Kidney (tissue), 13 donors: ENCODE measurements at regions not wholly inside any gene's neighbourhood (a gene's known extent, or its start where the extent isn't known, plus 50 kb on each side); places are given as distances from the start of the nearest gene placed in this dataset.

Experiments
- DNase-seq, 5 donors: peaks; one replicate each; pipeline ENCODE4 v3.0.0-alpha.2; 2013 to 2020
- FAIRE-seq: peaks from 2 replicates; lab custom pipeline; 2012; peaks lifted over from hg19 to GRCh38; lab: Jason Lieb, UNC
- H3K27ac ChIP-seq, 2 donors: one replicate each; pipeline ENCODE4 v1.7.0; 2013; ENCODE audit warnings: low read depth in 2 of 2, low read length in 2 of 2, inconsistent platforms in 1 of 2
- H3K27me3 ChIP-seq: one replicate; pipeline ENCODE4 v1.7.1; 2013; ENCODE audit warnings: low read length, inconsistent platforms; ENCODE audit not compliant: control insufficient read depth, insufficient read depth
- H3K36me3 ChIP-seq, 3 donors: one replicate each; pipeline versions ENCODE4 v1.7.0 to v1.7.1; 2013; ENCODE audit warnings: low read length in 3 of 3, control low read depth in 1 of 3, inconsistent platforms in 1 of 3; ENCODE audit not compliant: insufficient read depth in 3 of 3, control insufficient read depth in 2 of 3
- H3K4me1 ChIP-seq, 3 donors: one replicate each; pipeline versions ENCODE4 v1.7.0 to v1.7.1; 2013; ENCODE audit warnings: low read length in 3 of 3, inconsistent platforms in 1 of 3, low read depth in 1 of 3; ENCODE audit not compliant: control insufficient read depth in 2 of 3, insufficient read depth in 2 of 3
- H3K4me3 ChIP-seq, 3 donors: one replicate each; pipeline versions ENCODE4 v1.7.0 to v1.8.1; 2013; ENCODE audit warnings: low read length in 3 of 3, control low read depth in 1 of 3, inconsistent platforms in 1 of 3
- H3K9ac ChIP-seq, 3 donors: one replicate each; pipeline versions ENCODE4 v1.7.0 to v1.7.1; 2013; ENCODE audit warnings: low read length in 3 of 3, control low read depth in 1 of 3, inconsistent platforms in 1 of 3
- H3K9me3 ChIP-seq, 3 donors: one replicate each; pipeline versions ENCODE4 v1.7.0 to v1.7.1; 2013; ENCODE audit warnings: low read length in 3 of 3, control low read depth in 1 of 3, inconsistent platforms in 1 of 3; ENCODE audit not compliant: control insufficient read depth in 2 of 3, insufficient read depth in 1 of 3
- intact Hi-C: fragments of 100-400 bp; cut with DNase I; formaldehyde crosslinking; loops from one replicate; pipeline ENCODE4 v1.11.1; 2022
- TF ChIP-seq, protein P1 (sequence below): IDR thresholded peaks from 3 replicates; pipeline ENCODE4 v1.5.1; 2012; ENCODE audit warnings: mild to moderate bottlenecking, moderate library complexity, borderline replicate concordance; ENCODE audit not compliant: insufficient read depth; ENCODE audit errors: extremely low read depth
- donor health status: control.
- donor health status: control.
- donor health status: control.
- donor health status: control.
- donor health status: control.
- donor health status: DM: yes; HTN: yes; CAD: no.
- donor health status: Normal renal cell carcinoma (clear cell type).

DNA sequence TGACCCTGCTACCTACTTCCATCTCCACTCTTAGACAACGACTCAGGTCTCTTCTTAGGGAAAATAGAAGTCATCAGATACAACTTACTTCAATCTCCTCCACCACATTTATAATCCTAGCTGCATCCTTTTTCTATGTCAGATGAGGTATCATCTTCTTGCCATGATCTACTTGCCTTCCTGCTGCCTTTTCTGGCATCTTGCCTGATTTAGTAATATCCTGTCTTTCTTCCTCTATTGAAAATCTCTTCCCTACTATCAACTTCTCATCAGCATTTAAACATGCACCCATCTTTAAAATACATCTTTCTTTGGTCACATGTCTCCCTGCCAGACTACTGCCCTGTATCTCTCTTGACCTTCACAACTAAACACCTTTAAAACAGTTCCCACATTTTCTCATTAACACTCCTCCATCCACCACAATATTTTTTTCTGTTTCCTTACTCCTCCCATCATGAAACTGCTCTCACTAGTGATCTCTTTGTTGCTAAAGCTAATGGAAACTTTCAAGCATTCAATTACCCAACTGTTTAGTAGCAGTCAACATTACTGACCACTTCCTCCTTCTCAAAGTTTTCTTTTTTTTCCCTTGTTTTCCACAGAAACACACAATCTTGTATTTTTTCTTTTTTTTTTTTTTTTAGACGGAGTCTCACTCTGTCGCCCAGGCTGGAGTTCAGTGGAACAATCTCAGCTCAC lies 100.8 kb upstream of the CXorf66 start:
- Histone ChIP-seq H3K9ac (no peak overlapping the region), H3K27ac (no peak overlapping the region), H3K9me3 (no peaks in the 10 kb centered on the region), H3K4me1 (no peaks in the 10 kb centered on the region), H3K27me3 (no peaks in the 10 kb centered on the region), H3K36me3 (no peaks in the 10 kb centered on the region), H3K4me3 (no peak overlapping the region)
- no peak for FAIRE-seq
- DNase-seq, result no peak
- intact Hi-C loops, result no loop called here
- TF ChIP-seq, protein P1, sequence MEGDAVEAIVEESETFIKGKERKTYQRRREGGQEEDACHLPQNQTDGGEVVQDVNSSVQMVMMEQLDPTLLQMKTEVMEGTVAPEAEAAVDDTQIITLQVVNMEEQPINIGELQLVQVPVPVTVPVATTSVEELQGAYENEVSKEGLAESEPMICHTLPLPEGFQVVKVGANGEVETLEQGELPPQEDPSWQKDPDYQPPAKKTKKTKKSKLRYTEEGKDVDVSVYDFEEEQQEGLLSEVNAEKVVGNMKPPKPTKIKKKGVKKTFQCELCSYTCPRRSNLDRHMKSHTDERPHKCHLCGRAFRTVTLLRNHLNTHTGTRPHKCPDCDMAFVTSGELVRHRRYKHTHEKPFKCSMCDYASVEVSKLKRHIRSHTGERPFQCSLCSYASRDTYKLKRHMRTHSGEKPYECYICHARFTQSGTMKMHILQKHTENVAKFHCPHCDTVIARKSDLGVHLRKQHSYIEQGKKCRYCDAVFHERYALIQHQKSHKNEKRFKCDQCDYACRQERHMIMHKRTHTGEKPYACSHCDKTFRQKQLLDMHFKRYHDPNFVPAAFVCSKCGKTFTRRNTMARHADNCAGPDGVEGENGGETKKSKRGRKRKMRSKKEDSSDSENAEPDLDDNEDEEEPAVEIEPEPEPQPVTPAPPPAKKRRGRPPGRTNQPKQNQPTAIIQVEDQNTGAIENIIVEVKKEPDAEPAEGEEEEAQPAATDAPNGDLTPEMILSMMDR, result no peak

DNA sequence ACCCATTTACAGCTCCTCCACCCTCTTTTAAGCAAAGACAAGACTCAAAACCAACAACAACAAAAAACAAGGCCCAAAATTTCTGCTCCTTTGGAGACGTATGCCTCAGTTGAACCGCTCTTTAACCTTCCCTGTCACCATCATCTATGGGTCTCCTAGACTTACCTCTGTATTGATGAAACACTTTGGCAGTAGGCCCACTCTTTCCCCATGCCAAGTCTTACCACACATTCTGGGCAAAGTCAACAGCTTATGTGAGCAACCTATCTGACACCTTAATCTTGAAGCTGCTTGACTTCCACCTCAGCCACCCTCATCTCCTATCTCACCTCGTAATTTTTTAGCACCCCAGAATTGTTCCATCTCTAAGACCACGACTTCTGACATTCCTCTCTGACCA lies 99.7 kb upstream of the CXorf66 start:
- intact Hi-C loops, result no loop called here
- Histone ChIP-seq H3K27me3 (no peaks in the 10 kb centered on the region), H3K9me3 (no peaks in the 10 kb centered on the region), H3K9ac (no peak overlapping the region), H3K36me3 (no peaks in the 10 kb centered on the region), H3K4me3 (no peak overlapping the region), H3K4me1 (no peaks in the 10 kb centered on the region), H3K27ac (no peak overlapping the region)
- TF ChIP-seq, protein P1, result no peak
- FAIRE-seq (no peak), DNase-seq (no peak)

DNA sequence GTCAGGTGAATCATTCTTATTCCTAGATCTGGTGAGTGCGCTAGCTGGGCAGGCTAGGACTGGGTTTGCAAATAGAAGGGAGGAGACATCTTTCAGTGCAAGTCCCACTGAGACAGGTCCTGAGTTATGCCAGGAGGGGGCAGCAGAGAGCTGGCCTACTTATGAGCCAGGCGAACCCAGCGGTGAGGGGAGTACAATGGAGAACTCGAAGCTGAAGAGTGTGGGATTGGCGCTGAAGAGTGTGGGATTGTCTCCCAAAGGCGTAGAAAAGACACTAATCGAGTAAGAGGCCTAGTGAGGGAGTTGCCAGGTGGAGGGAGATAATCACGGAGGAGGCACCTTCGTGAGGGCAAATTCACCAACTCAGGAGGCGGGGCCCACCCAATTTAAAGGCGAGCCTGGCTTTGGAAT lies 91.7 kb upstream of the CXorf66 start:
- H3K9me3 ChIP-seq, result no peaks in the 10 kb centered on the region
- peak; percentile 38 for FAIRE-seq

More for the DNA sequence above, 91.7 kb upstream of the CXorf66 start:
- no peak overlapping the region for H3K9ac ChIP-seq
- TF ChIP-seq, protein P1, result peak; percentile 61
- intact Hi-C loops, result no loop called here
- H3K27ac ChIP-seq, result no peak overlapping the region
- peak; percentile 71 to 82 (median 76) for DNase-seq
- no peaks in the 10 kb centered on the region for H3K4me1 ChIP-seq
- no peaks in the 10 kb centered on the region for H3K36me3 ChIP-seq
- H3K27me3 ChIP-seq, result no peaks in the 10 kb centered on the region
- no peak overlapping the region for H3K4me3 ChIP-seq
